HG03342 (cell line): ENCODE measurements at regions not wholly inside any gene's neighbourhood (a gene's known extent, or its start where the extent isn't known, plus 50 kb on each side); places are given as distances from the start of the nearest gene placed in this dataset.
"Not testable (repeated sequence)": the region's sequence is repeated elsewhere in the genome, so short reads cannot be mapped to it uniquely, and the experiment has no call there.

Experiments
- ATAC-seq: cut with Tn5 transposase; IDR thresholded peaks from one replicate; pipeline ENCODE4 v1.9.1; 2021; ENCODE audit warnings: mild to moderate bottlenecking, moderate library complexity; ENCODE audit not compliant: unreplicated experiment

- no peak for ATAC-seq
These were observed 1126.2 kb downstream of the TYW1 start for GRCh38 chr7:68122801-68123200.

DNA sequence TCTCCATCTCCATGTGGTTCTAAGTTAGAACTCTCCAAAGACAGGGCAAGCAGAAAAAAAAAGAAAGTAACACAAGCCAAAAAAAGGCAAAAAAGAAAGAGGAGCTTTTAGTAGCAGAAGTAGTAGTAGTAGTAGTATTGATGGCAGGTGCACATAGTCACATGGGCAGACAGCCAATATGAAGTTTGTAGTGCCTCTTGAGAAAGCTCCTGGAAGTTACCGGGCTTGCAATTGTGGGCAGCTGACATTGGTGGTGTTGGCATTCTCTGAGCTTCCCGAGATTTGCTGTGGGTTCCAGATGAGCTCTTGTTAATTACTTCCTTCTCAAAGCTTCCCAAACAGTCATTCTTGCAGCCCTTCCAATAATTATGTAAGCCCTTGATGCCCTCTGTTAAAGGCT, 1128.5 kb downstream of the TYW1 start:
- ATAC-seq, result no peak

DNA sequence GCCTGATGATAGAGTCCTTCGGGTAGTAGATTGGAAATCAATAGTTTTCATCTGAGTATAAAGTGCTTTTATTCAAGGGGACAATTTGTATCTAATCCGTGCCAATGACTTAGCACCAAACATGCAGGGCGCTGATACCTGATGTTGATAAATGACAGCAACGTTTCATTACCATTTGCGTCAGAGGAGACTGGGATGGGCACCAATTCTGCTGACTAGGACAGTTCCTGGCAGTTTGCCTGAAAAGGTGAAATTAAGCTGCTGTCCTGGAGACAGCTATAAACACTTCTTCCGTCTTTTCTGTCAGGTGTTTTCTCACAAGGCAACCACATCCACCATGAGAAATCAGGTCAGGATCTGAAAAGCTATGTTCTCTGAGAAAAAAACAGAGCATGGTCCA, 1136.4 kb downstream of the TYW1 start:
- no peak for ATAC-seq

DNA sequence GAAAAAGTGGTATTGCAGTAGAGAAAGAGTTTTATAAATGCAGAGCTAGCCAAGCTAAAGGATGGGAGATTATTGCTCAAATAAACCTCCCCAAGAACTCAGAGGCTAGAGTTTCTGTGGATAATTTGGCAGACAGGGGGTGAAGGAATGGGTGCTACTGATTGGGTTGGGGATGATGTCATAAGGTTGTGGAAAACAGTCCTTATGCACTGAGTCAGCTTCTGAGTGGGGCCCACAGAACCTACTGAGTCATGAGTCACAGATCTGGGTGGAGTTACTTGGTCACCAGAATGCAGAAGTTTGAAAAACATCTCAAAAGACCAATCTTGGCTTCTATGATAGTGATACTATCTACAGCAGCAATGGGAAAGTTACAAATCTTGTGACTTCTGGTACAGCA, 1146.7 kb downstream of the TYW1 start:
- ATAC-seq, result no peak

DNA sequence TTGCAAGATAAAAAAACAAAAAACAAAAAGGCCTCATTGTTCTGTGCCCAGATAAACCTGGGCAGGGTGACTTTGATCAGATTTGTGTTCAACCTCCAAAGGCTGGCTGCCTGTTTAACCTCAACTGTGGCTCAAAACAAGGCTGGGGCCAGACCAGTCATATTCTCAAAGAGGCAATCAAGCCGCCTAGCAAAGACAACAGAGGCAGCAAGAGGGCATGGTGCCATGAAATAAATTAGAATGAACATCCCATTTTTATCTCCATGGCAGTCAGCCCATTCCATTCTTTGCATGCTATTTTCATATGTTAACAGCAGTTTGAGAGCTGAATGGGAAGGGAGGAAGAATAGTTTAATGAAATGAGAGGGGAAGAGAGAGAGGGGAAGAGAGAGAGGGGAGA, 1150.3 kb downstream of the TYW1 start:
- ATAC-seq, result no peak

DNA sequence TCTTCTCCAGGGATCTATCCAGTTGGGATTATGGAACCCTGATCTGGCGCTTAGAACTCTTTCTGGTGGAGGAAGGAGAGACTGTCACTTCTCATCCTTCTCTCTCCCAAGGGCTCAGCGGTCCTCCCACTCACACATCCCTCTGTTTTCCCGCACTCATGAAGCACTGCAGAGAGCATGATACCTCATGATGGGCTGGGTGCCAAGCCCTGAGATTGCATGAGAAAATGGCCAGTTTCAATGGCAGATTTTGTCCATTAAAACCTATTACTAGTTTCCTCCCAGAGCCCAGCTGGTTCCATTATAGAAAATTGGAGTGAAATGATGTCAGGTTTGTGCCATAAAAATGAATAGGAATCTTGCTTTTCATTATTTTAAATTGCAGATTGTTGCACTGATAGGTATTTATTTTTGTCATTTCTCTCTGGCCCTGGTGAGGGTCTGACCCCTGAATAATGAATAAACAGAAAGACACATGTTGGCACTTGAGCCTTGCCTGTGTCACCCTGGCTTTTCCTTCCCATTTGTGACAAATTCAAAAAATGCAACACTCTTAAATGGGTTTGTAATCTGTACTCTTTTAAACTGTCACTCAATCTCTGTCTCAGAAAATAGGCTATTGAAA, 1151.1 kb downstream of the TYW1 start:
- ATAC-seq, result no peak

- no peak for ATAC-seq
These were observed 1151.8 kb downstream of the TYW1 start for GRCh38 chr7:68148440-68148839.

DNA sequence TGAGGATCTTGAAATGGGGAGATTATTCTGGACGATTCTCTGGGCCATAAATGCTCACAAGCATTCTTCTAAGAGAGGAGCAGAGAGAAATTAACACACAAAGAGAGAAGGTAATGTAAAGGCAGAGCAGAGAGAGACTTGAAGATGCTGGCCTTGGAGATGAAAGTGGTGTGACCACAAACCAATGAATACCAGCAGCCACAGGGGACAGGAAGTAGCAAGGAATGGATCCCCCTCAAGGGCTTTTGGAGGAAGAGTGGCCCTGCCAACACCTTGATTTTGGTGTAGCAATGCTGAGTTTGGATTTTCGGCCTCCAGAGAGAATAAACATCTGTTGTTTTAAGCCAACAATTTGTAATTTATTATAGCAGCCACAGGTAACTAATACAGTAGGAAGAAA, 1155.6 kb downstream of the TYW1 start:
- no peak for ATAC-seq

DNA sequence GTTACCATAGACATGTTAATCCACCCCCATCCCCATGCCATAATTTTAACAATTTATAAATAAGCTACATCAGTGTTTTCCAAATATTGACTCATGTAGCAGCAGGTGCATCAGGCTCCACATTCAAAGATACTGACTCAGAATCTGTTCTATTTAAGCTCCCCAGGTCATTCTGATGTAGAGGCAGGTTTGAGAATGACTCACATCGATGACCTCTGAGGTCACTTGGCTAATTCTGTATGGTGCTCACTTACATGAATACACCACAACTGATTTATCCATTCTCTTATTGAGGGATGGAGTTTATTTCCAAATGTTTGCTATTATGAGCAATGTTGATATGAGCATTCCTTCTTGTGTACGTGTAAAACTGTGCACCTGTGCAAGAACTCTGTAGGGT, 1159.0 kb downstream of the TYW1 start:
- no peak for ATAC-seq

GRCh38 chr7:68158686-68159295, 1162.2 kb downstream of the TYW1 start:
- ATAC-seq, result no peak

DNA sequence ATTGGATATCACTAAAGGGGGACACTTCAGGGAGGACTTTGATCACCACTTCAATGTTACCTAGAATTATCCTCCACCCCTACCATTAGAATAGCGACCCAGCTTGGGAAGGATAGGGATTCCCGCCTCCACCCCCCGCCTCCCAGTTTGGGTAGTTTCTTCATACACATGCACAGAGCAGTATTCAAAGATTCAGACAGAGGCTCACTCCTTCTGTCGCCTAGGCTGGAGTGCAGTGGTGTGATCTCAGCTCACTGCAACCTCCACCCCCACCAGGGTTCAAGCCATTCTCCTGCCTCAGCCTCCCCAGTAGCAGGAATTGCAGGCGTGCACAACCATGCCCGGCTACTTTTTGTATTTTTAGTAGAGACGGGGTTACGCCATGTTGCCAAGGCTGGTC, 1166.1 kb downstream of the TYW1 start:
- no peak for ATAC-seq

- ATAC-seq, result no peak
These were observed 1169.9 kb downstream of the TYW1 start for GRCh38 chr7:68166525-68166924.

DNA sequence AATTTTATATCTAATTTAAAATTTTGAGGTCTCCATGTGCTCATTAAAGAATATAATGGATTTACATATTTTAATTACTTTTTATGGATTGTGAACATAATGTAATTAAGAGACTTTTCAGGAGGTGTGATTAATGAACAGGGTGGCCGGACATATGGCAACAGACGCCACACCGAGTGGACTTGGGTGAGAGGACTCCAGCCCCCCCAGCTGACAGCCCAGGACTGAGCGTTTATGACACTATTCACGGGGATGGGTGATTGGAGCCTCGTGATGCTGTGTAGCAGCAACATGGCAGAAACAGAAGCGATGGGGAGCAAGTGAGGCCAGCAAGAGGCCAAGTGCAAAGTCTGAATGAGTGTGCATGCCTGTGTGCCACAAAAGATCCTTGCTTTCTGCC, 1176.9 kb downstream of the TYW1 start:
- ATAC-seq, result no peak

DNA sequence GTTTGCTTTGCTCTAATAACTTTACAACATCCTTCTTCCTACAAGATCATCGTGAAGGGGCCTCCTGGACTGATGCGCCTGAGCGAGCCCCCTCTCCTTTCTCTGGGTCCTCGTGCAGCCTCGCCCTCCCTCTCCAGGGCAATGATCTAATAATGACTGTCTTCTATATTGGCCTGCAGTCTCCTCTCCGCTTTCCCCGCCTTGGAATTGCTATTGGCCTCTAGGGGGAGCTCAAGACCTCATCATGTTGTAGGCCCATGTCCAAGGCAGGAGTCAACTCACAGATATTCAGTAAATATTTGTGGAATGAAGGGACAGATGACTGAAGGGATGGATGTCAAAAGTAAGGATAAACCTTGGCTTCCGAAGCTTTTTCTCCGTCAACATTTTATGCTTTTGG, 1180.3 kb downstream of the TYW1 start:
- no peak for ATAC-seq

DNA sequence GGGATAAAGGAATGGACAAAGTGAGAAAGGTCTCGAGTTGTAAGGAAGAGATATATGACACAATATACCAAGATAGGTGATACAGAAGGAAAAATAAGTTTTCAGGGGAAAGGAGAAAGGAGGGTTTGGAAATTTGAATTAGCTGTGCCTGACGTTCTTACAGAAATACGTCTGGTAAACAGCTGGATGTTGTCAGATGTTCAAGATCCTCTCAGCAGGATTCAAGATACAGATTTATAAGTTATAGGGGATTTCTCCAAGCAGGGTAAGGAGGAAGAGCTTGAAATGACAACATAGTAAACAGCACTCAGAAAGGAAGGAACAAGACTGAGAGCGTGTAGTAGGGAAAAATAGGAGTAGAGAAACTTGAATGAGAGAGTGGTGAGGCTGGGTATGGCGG, 1184.1 kb downstream of the TYW1 start:
- ATAC-seq, result no peak

- ATAC-seq, result no peak
These were observed 1186.5 kb downstream of the TYW1 start for GRCh38 chr7:68183176-68183575.

- ATAC-seq, result no peak
These were observed 1189.2 kb downstream of the TYW1 start for GRCh38 chr7:68185631-68186456.

DNA sequence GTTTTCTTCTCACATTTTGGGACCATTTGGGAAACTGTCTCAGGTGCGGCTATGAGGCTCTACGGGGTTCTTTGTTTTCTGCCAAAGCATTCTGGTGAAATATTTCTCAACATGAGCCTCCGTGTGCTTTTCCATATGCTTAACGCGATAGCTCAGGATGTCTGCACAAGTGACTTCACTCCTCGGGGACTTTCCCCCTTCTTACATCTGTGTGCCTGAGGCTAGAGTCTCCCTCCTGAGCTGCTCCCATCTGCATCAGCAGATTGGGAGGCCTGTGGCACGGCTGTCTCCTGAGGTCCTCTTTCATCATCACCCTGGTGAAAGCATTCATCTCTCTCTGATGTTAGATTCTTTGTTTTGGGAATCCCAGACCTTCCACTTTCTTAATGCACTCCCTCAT, 1190.9 kb downstream of the TYW1 start:
- no peak for ATAC-seq

DNA sequence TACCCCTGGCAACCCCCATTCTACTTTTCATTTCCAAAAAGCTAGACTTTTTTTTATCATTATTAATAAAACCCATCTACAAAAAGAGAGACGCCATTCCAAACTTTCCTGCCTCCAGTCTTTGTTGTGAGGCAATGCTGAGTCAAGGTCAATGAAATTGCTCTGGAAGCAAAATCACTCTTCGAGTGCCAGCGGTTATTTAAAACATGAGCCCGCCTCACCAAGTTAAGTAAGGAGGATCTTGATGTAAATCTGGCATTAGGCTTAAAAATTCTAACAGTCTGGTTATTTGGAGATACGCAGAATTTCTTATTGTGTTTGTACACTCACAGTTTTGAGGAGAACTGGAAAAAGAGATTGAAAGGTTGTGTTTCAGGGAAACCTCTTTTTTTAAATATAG, 1196.3 kb downstream of the TYW1 start:
- ATAC-seq, result no peak

GRCh38 chr7:68195642-68196041, 1199.0 kb downstream of the TYW1 start:
- not testable (repeated sequence) for ATAC-seq

GRCh38 chr7:68200051-68200670, 1203.5 kb downstream of the TYW1 start:
- no peak for ATAC-seq

GRCh38 chr7:68203251-68203650, 1206.6 kb downstream of the TYW1 start:
- no peak for ATAC-seq
